ENCODE measurements at regions not wholly inside any gene's neighbourhood (a gene's known extent, or its start where the extent isn't known, plus 50 kb on each side); places are given as distances from the start of the nearest gene placed in this dataset.

DNA sequence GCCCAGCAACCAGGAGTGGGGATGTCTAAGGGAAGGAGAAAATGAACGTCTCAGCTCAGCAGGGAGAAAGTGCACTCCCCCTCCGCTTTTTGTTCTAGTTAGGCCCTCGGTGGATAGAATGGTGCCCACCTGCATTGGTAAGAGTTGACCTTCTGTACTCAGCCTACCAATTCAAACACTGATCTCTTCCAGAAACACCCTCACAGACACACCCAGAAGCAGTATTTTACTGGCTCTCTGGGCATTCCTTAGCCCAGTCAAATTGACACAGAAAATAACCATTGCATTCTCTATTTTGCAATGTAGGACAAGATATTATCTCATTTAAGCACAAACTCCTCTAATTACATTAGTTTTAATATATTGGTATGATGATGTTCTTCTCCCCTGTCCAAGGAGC, 106.1 kb upstream of the C7orf33 start:
- no peaks in the 10 kb centered on the region for H3K9me3 ChIP-seq (replicated peaks in 1 of 2; ENCODE audit: control insufficient read depth in 1 of 2, insufficient read depth in 1 of 2, low read length in 2 of 2)
- H3K9ac ChIP-seq (ENCODE audit: insufficient read depth, low read length, poor library complexity, severe bottlenecking) = no peak overlapping the region
- H4K20me1 ChIP-seq (ENCODE audit: insufficient read depth, low read length) = no peaks in the 10 kb centered on the region
- intact Hi-C loops (cut with micrococcal nuclease) = no loop called here
- peaks cover 1 to 3% (median 2%) of the 10 kb centered on the region in 3 donors for H3K27me3 Mint-ChIP-seq (ENCODE audit: low read depth in 3 of 3)
- no peak overlapping the region for H3K4me3 ChIP-seq (replicated peaks in 1 of 3; ENCODE audit: low read depth in 2 of 3, low read length in 3 of 3)
- H3K27ac Mint-ChIP-seq = no peak overlapping the region
- peaks cover 0 to 2% (median 0%) of the 10 kb centered on the region in 7 donors for H3K9me3 Mint-ChIP-seq
- H3K36me3 ChIP-seq (replicated peaks in 1 of 2; ENCODE audit: control insufficient read depth in 1 of 2, insufficient read depth in 2 of 2, low read length in 2 of 2) = no peaks in the 10 kb centered on the region
- WGBS (ENCODE audit: insufficient coverage) = 82% methylated on average over 2 of the region's 3 CpGs
- no peaks in the 10 kb centered on the region for H3K36me3 Mint-ChIP-seq
- TF ChIP-seq CTCF (IDR thresholded peaks at IDR 0.05) = no peak
- H3K4me1 ChIP-seq (ENCODE audit: control insufficient read depth in 1 of 2, insufficient read depth in 2 of 2, low read length in 2 of 2) = no peaks in the 10 kb centered on the region
- H3K4me1 Mint-ChIP-seq = no peaks in the 10 kb centered on the region
- no peaks in the 10 kb centered on the region for H3K79me2 ChIP-seq (ENCODE audit: insufficient read depth, low read length)
- no peak overlapping the region for H3K4me3 Mint-ChIP-seq
- no peak overlapping the region for H3K27ac ChIP-seq (ENCODE audit: low read depth in 1 of 2, low read length in 2 of 2)
- DNase-seq = no peak
- H3K27me3 ChIP-seq (ENCODE audit: control insufficient read depth in 2 of 2, insufficient read depth in 2 of 2, low read length in 2 of 2) = no peaks in the 10 kb centered on the region
- H2AFZ ChIP-seq (ENCODE audit: insufficient read depth, low read depth, low read length, poor library complexity, severe bottlenecking) = no peak overlapping the region
- no peak overlapping the region for H3K4me2 ChIP-seq (replicated peaks; ENCODE audit: extremely low read depth, low read length, poor library complexity, severe bottlenecking)

DNA sequence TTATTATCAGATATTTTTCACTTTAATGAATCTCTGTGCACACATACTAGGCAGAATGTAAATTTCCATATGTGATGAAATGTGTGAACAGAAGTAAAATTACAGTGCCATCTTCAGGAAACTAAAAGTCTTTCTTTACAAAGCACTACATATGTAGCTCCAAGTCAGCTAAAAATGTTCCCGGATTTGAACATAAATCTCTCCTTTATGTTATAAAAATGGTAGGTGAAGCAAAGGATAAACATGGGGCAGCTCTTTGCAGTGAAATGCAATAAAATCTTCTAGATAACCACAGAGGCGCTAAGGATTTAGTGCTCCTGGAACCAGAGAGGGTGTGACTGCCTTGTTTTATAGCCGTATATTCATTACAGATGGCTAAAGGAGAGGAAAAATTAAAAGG, 104.9 kb upstream of the C7orf33 start:
- 40% methylated on average over 1 of the region's 3 CpGs for WGBS (ENCODE audit: insufficient coverage)
- H3K4me2 ChIP-seq (replicated peaks; ENCODE audit: extremely low read depth, low read length, poor library complexity, severe bottlenecking) = no peak overlapping the region
- Mint-ChIP-seq H3K27me3 (ENCODE audit: low read depth in 3 of 3) (peaks cover 1 to 5% (median 4%) of the 10 kb centered on the region in 3 donors), H3K36me3 (no peaks in the 10 kb centered on the region), H3K27ac (peak overlapping the region in 1 of 7 donors; percentile 23), H3K4me3 (no peak overlapping the region), H3K4me1 (no peaks in the 10 kb centered on the region), H3K9me3 (peaks cover 0 to 2% (median 0%) of the 10 kb centered on the region in 7 donors)
- intact Hi-C loops (cut with micrococcal nuclease) = no loop called here
- TF ChIP-seq CTCF (IDR thresholded peaks at IDR 0.05) = no peak
- no peak overlapping the region for H2AFZ ChIP-seq (ENCODE audit: insufficient read depth, low read depth, low read length, poor library complexity, severe bottlenecking)
- DNase-seq = no peak
- no peaks in the 10 kb centered on the region for H3K79me2 ChIP-seq (ENCODE audit: insufficient read depth, low read length)
- no peaks in the 10 kb centered on the region for H3K4me1 ChIP-seq (ENCODE audit: control insufficient read depth in 1 of 2, insufficient read depth in 2 of 2, low read length in 2 of 2)
- H3K9ac ChIP-seq (ENCODE audit: insufficient read depth, low read length, poor library complexity, severe bottlenecking) = no peak overlapping the region
- no peaks in the 10 kb centered on the region for H3K36me3 ChIP-seq (replicated peaks in 1 of 2; ENCODE audit: control insufficient read depth in 1 of 2, insufficient read depth in 2 of 2, low read length in 2 of 2)
- H3K27ac ChIP-seq (ENCODE audit: low read depth in 1 of 2, low read length in 2 of 2) = no peak overlapping the region
- no peaks in the 10 kb centered on the region for H3K9me3 ChIP-seq (replicated peaks in 1 of 2; ENCODE audit: control insufficient read depth in 1 of 2, insufficient read depth in 1 of 2, low read length in 2 of 2)
- no peak overlapping the region for H3K4me3 ChIP-seq (replicated peaks in 1 of 3; ENCODE audit: low read depth in 2 of 3, low read length in 3 of 3)
- no peaks in the 10 kb centered on the region for H4K20me1 ChIP-seq (ENCODE audit: insufficient read depth, low read length)
- H3K27me3 ChIP-seq (ENCODE audit: control insufficient read depth in 2 of 2, insufficient read depth in 2 of 2, low read length in 2 of 2) = no peaks in the 10 kb centered on the region

All from CD14-positive monocyte (primary cell).